Endothelial cell of umbilical vein (primary cell): ENCODE measurements at regions not wholly inside any gene's neighbourhood (a gene's known extent, or its start where the extent isn't known, plus 50 kb on each side); places are given as distances from the start of the nearest gene placed in this dataset.

Source experiments
- BruUV-seq: library from RNA; stranded (reverse); fragments of 400-500 nt; replicated peaks from 2 replicates; lab custom pipeline; 2021; lab: Mats Ljungman, UMichigan
- CTCF ChIA-PET: fragments of 300-600, 350-600 bp; sonication (Branson Sonifier 250); formaldehyde crosslinking; loops from one replicate; lab custom pipeline; 2021; ENCODE audit warnings: antibody characterized with exemption, inconsistent platforms; lab: Charles Lee
- POLR2A ChIA-PET: fragments of 300-600, 350-600 bp; sonication (Branson Sonifier 250); formaldehyde crosslinking; loops from one replicate; lab custom pipeline; 2021; ENCODE audit warnings: antibody characterized with exemption, inconsistent platforms; lab: Charles Lee
- DNase-seq: peaks from one replicate; pipeline ENCODE4 v3.0.0-alpha.2; 2011; ENCODE audit warnings: low read depth, low spot score
- FAIRE-seq: peaks from 2 replicates; lab custom pipeline; 2011; peaks lifted over from hg19 to GRCh38; lab: Jason Lieb, UNC
- H2AFZ ChIP-seq: 2 replicates; pipeline ENCODE4 v1.6.0; 2012; ENCODE audit warnings: low read depth, low read length, control low read depth, inconsistent platforms
- H3K27ac ChIP-seq: 2 replicates; pipeline ENCODE4 v1.5.1; 2011; ENCODE audit warnings: low read depth, mild to moderate bottlenecking, control low read depth, low read length, moderate library complexity; ENCODE audit not compliant: insufficient read depth
- H3K27me3 ChIP-seq, 2 experiments: 2 replicates each; pipeline versions ENCODE4 v1.6.0 to v1.6.1; 2011; ENCODE audit warnings: low read length in 2 of 2, mixed read lengths in 1 of 2; ENCODE audit not compliant: control insufficient read depth in 2 of 2, insufficient read depth in 2 of 2
- H3K36me3 ChIP-seq, 2 experiments: 2 replicates in 1 of 2; 3 replicates in 1 of 2; pipeline ENCODE4 v1.5.1; 2011; ENCODE audit warnings: low read length in 2 of 2, mild to moderate bottlenecking in 1 of 2, moderate library complexity in 1 of 2; ENCODE audit not compliant: control insufficient read depth in 2 of 2, insufficient read depth in 2 of 2; ENCODE audit errors: extremely low read depth in 1 of 2
- H3K4me1 ChIP-seq: 3 replicates; pipeline ENCODE4 v1.5.1; 2011; ENCODE audit warnings: mild to moderate bottlenecking, low read length; ENCODE audit not compliant: control insufficient read depth, insufficient read depth; ENCODE audit errors: extremely low read depth
- H3K4me2 ChIP-seq: 2 replicates; pipeline ENCODE4 v1.6.1; 2011; ENCODE audit warnings: low read length, control low read depth, mixed read lengths; ENCODE audit not compliant: insufficient read depth
- H3K4me3 ChIP-seq, 3 experiments: fragments of 200-600 bp in 1 of 3; sonication (generic), shearing (Covaris generic) in 1 of 3; replicated peaks in 1 of 3; 2 replicates each; pipeline ENCODE4 v1.5.1; 2011 to 2016; ENCODE audit warnings: control low read depth in 3 of 3, low read length in 3 of 3, mild to moderate bottlenecking in 2 of 3, inconsistent platforms in 1 of 3, low read depth in 1 of 3, moderate library complexity in 1 of 3; ENCODE audit not compliant: insufficient read depth in 1 of 3
- H3K79me2 ChIP-seq: 2 replicates; pipeline ENCODE4 v1.6.0; 2012; ENCODE audit warnings: low read length, inconsistent platforms; ENCODE audit not compliant: control insufficient read depth, insufficient read depth
- H3K9ac ChIP-seq: replicated peaks from 2 replicates; pipeline ENCODE3; 2011; ENCODE audit warnings: low read length, control low read depth; ENCODE audit not compliant: insufficient read depth; ENCODE audit errors: extremely low read depth
- H3K9me1 ChIP-seq: replicated peaks from 3 replicates; pipeline ENCODE4 v1.6.0; 2011; ENCODE audit warnings: mild to moderate bottlenecking, low read length; ENCODE audit not compliant: control insufficient read depth, insufficient read depth; ENCODE audit errors: extremely low read depth
- H3K9me3 ChIP-seq: replicated peaks from 2 replicates; pipeline ENCODE4 v1.5.1; 2012; ENCODE audit warnings: low read length, inconsistent platforms; ENCODE audit not compliant: control insufficient read depth, insufficient read depth
- H4K20me1 ChIP-seq: replicated peaks from 2 replicates; pipeline ENCODE3; 2011; ENCODE audit warnings: mild to moderate bottlenecking, low read length; ENCODE audit not compliant: control insufficient read depth, insufficient read depth; ENCODE audit errors: extremely low read depth
- CTCF ChIP-seq, 2 donors: IDR thresholded peaks; 1 replicate in 1 of 2; 2 replicates in 1 of 2; pipeline ENCODE4 v1.5.1; 2011; ENCODE audit warnings: low read length in 2 of 2, mild to moderate bottlenecking in 2 of 2, moderate library complexity in 2 of 2, control low read depth in 1 of 2, inconsistent platforms in 1 of 2, low read depth in 1 of 2; ENCODE audit not compliant: insufficient read depth in 1 of 2; ENCODE audit errors: extremely low read depth in 1 of 2
- EZH2 ChIP-seq: IDR thresholded peaks from 2 replicates; pipeline ENCODE4 v1.6.1; 2012; ENCODE audit warnings: borderline replicate concordance, low read depth, mild to moderate bottlenecking, moderate library complexity, low read length, inconsistent platforms; ENCODE audit not compliant: severe bottlenecking
- FOS ChIP-seq: IDR thresholded peaks from 2 replicates; pipeline ENCODE4 v1.6.1; 2011; ENCODE audit warnings: mild to moderate bottlenecking, low read length, moderate library complexity, borderline replicate concordance; ENCODE audit not compliant: insufficient read depth
- GATA2 ChIP-seq: IDR thresholded peaks from 2 replicates; pipeline ENCODE4 v1.7.0; 2011; ENCODE audit warnings: low read depth, mild to moderate bottlenecking, moderate library complexity, mixed read lengths, low read length; ENCODE audit not compliant: insufficient read length, insufficient read depth
- JUN ChIP-seq: IDR thresholded peaks from 2 replicates; pipeline ENCODE4 v1.6.1; 2011; ENCODE audit warnings: borderline replicate concordance, low read depth; ENCODE audit not compliant: insufficient read length, insufficient read depth
- MAX ChIP-seq: IDR thresholded peaks from 2 replicates; pipeline ENCODE4 v1.6.1; 2011; ENCODE audit not compliant: insufficient read depth, insufficient read length
- MYC ChIP-seq: IDR thresholded peaks from one replicate; pipeline ENCODE4 v1.6.1; 2011; ENCODE audit warnings: mild to moderate bottlenecking, low read depth, low read length
- POLR2A ChIP-seq: IDR thresholded peaks from 2 replicates; pipeline ENCODE4 v1.6.1; 2012; ENCODE audit warnings: low read depth, mild to moderate bottlenecking, control low read depth, low read length
- POLR2AphosphoS5 ChIP-seq: IDR thresholded peaks from 2 replicates; pipeline ENCODE4 v1.6.1; 2012; ENCODE audit warnings: low read depth, mild to moderate bottlenecking, control low read depth, low read length, moderate library complexity; ENCODE audit not compliant: insufficient read depth
- dilution Hi-C: fragments of 300-500 bp; cut with MboI; formaldehyde crosslinking; loops from one replicate; pipeline ENCODE4 v1.15.0; 2019; ENCODE audit warnings: low sequenced_read_pairs; ENCODE audit not compliant: extremely low pct_ligation_motif_present
- intact Hi-C: fragments of 100-400 bp; cut with micrococcal nuclease; formaldehyde crosslinking; loops from one replicate; pipeline ENCODE4 v1.10.0; 2022

GRCh38 chr16:8253718-8254117 lies 336.6 kb downstream of the TMEM114 start:
- dilution Hi-C loops (no loop called here), intact Hi-C loops (no loop called here)
- H3K79me2 ChIP-seq: no peaks in the 10 kb centered on the region
- no peaks in the 10 kb centered on the region for H3K9me3 ChIP-seq
- H3K4me2 ChIP-seq: no peak overlapping the region
- H3K27me3 ChIP-seq: no peaks in the 10 kb centered on the region
- CTCF ChIA-PET: no interaction called here
- DNase-seq (no peak), FAIRE-seq (no peak)
- H3K36me3 ChIP-seq: no peaks in the 10 kb centered on the region
- H3K9ac ChIP-seq: no peak overlapping the region
- no peak overlapping the region for H2AFZ ChIP-seq
- no TSS peak for BruUV-seq
- no peaks in the 10 kb centered on the region for H3K9me1 ChIP-seq
- H3K4me3 ChIP-seq: no peak overlapping the region
- TF ChIP-seq POLR2AphosphoS5 (no peak), GATA2 (no peak), FOS (no peak), CTCF (IDR thresholded peaks at IDR 0.05; ENCODE audit: extremely low read depth in 1 of 2, insufficient read depth in 1 of 2, low read depth in 1 of 2, low read length in 2 of 2) (no peak), MYC (no peak), MAX (no peak), EZH2 (no peak), JUN (no peak), POLR2A (no peak)
- POLR2A ChIA-PET: no interaction called here
- no peaks in the 10 kb centered on the region for H3K4me1 ChIP-seq
- no peaks in the 10 kb centered on the region for H4K20me1 ChIP-seq
- no peak overlapping the region for H3K27ac ChIP-seq
